Left renal pelvis (tissue), 4 donors: ENCODE measurements at regions not wholly inside any gene's neighbourhood (a gene's known extent, or its start where the extent isn't known, plus 50 kb on each side); places are given as distances from the start of the nearest gene placed in this dataset.
"Not testable (repeated sequence)": the region's sequence is repeated elsewhere in the genome, so short reads cannot be mapped to it uniquely, and the experiment has no call there.

Experiments used
- DNase-seq, 4 donors: peaks; one replicate each; pipeline ENCODE4 v3.0.0-alpha.2; 2013; ENCODE audit warnings: low read depth in 4 of 4, low spot score in 3 of 4

GRCh38 chr6:157727629-157728182, 95.3 kb upstream of the SNX9 start:
- DNase-seq: no peak

GRCh38 chr6:157728183-157728881, 94.7 kb upstream of the SNX9 start:
- DNase-seq: no peak

DNA sequence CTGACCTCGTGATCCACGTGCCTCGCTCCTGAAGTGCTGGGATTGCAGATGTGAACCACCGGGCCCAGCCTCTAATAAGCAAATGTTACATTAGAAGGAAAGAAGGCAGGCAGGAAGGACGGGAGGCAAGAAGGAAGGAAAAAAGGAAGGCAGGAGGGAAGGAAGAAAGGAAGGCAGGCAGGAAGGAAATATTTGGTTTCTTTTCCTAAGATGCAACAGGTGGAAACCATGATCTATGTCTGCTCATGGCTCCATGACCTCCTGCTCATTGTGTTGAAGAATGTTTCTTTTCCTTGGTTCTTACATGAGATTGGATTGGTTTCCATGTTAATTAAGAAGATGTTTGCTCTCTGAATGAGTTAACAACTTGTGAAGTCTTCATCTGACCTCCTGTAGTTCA, 91.8 kb upstream of the SNX9 start:
- DNase-seq: no peak

DNA sequence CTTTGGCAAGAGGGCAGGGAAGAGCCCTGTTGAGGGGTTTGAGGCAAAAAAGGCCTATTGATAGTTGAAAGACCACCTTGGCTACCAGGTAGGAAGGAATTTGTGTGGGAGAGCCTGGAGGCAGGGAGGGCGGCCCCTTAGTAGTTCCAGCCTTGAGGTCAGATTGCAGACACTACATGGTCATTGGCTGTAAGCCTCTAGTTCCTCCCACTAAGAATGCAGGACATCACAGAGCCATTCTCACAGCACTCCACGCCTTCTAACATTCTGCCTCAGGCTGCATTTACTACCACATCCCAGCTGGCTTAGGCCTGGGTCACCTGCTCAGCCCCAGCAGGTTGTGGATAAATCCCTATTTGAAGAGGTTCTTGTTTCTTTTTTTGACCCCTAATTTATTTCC, 91.0 kb upstream of the SNX9 start:
- no peak for DNase-seq

DNA sequence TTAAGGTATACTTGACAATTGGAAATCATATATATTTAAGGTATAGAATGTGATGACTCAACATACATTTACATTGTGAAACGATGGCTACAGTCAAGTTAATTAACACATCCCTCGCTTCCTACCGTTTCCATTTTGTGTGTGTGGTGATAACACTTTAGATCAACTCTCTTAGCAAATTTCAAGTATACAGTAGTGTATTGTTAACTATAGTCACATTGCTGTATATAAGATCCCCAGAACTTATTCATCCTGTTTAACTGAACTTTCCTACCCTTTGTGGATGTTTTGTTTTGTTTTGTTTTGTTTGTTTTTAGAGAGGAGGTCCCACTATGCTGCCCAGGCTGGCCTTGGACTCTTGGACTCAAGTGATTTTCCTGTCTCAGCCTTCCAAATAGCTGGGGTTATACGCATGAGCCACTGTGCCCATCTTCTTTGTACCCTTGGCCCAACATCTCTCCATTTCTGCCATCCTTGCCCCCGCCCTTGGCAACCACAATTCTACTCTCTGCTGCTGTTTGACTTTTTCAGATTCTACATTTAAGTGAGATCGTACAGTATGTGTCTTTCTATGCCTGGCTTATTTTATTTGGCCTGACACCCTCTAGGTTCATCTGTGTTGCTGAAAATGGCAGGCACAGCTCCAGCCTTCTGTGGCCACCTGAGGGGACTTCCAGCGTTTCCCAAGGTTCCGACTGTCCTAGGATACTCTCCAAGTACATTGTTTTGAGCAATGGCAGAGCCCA, 90.5 kb upstream of the SNX9 start:
- no peak for DNase-seq

GRCh38 chr6:157736555-157736954, 86.5 kb upstream of the SNX9 start:
- DNase-seq: not testable (repeated sequence)

DNA sequence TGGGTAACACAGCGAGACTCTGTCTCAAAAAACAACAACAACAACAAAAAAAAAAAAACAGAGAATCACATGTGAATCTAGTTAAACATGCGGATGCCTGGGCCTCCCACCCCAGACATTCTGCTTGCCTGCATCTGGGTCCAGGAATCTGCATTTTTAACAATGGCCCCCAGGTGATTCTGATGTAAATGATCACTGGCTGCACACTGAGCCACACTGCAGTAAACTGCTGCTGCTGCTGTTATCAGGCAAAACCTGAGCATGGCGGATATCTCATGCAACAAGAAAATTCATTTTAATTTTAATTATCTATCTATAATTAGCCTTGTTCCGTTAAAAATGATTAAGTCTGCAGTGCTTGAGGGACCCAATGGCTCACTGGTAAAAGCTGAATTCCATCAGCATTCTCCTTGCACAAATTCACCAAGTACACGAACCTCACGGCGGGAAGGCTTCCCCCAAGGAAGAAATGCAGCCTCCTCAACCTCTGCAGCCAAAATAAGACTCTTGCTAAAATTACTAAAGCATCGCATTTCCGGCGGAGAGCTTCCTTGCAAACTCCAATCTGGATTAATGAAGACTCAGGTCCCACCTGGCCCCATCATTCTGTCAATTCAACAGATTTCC, 81.6 kb upstream of the SNX9 start:
- DNase-seq: no peak

- DNase-seq: no peak
These were observed 81.0 kb upstream of the SNX9 start for GRCh38 chr6:157741948-157742556.

DNA sequence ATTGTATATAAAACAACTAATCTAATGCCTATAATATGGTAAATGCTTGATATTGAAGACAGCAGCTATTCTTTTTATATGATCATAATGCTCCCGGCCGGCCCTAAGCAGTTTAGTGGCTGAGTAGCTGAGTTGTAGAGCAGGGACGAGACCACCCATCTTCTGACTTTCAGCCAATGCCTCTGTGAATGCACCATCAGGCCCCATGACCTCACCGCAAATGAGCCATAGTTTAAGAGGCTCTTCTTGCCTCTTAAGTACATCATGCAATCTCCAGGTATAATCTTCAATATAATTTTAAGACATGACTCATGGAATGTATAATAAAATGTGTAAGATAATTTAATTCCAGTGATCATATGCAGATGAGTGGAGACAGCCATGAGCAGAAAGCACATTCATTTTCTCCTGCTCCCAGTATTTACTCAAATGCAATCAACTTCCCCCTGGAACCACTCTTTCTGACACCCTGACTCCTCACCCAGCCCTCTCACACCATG, 78.9 kb upstream of the SNX9 start:
- no peak for DNase-seq

DNA sequence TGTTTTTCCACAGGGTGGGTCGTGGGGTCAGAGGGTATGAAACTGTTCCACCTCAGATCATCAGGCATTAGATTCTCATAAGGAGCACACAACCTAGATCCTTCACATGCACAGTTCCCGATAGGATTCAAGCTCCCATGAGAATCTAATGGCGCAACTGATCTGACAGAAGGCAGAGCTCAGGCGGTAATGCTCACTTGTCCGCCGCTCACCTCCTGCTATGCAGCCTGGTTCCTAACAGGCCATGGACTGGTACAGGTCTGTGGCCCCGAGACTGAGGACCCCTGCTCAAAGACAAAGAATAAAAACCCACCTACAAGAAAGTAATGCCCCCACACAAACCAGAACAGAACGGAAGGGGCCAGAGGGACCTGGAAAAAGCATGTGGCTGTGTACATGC, 76.1 kb upstream of the SNX9 start:
- no peak for DNase-seq

DNA sequence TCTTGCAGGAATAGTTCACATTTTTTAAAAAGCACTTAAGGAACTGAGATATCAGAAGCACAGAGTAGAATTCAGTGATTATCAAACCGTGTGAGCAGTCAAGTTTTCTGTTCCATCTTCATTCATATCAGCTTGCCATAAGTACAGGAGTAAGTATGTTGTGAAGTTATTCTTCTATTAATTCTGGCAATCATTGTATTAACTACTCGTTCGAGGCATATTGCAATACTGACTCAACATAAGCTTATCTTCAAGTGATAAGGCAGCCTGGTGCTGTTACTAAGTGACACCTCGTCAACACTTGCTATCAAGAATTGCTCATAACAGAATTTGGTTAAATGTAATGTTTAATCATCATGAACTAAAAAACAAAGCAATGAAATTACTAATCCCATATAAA, 75.7 kb upstream of the SNX9 start:
- DNase-seq: no peak

GRCh38 chr6:157748839-157749571, 74.0 kb upstream of the SNX9 start:
- no peak for DNase-seq

DNA sequence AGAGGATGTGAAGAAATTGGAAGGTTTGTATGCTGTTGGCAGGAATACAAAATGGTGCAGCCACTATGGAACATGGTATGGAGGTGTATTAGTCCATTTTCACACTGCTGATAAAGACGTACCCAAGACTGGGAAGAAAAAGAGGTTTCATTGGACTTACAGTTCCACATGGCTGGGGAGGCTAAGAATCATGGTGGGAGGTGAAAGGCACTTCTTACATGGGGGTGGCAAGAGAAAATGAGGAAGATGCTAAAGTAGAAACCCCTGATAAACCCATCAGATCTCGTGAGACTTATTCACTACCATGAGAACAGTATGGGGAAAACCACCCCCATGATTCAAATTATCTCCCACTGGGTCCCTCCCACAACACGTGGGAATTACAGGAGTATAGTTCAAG, 72.1 kb upstream of the SNX9 start:
- DNase-seq: not testable (repeated sequence)

- DNase-seq: no peak
These were observed 71.4 kb upstream of the SNX9 start for GRCh38 chr6:157751547-157752200.

DNA sequence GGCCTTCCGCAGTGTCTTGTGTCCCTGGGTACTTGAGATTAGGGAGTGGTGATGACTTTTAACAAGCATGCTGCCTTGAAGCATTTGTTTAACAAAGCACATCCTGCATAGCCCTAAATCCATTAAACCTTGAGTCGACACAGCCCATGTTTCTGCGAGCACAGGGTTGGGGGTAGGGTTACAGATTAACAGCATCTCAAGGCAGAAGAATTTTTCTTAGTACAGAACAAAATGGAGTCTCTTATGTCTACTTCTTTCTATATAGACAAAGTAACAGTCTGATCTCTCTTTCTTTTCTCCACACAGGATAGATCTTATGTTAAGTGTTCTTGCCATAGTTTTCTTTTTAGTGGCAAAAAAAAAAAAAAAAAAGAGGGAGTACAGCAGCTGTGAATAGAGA, 70.2 kb upstream of the SNX9 start:
- not testable (repeated sequence) for DNase-seq

DNA sequence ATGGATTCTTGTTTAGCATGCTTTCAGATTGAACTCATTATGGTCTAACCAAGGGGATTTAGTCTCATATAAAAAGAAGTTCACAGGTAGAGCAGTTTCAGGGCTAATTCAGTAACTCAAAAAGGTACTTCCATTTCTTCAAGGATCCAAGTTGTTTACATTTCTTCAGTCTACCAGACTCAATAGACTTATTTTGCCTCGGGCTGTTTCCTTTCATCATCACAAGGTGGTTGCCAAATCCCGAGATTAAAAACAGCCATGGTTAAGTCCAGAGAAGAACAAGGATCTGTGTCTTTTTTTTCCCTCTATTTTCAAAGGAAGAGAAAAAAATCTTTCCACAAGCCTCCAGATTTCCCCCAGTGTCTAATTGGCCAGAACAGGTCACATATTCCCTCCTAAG, 69.8 kb upstream of the SNX9 start:
- no peak for DNase-seq

DNA sequence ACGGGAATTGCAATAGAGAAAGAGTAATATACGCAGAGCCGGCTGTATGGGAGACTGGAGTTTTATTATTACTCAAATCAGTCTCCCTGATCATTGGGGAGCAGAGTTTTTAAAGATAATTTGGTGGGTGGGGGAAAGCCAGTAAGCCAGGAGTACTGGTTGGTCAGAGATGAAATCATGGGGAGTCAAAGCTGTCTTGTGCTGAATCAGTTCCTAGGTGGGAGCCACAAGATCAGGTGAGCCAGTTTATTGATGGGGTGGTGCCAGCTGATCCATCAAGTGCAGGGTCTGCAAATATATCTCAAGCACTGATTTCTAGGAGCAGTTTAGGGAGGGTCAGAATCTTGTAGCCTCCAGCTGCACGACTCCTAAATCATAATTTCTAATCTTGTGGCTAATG, 69.2 kb upstream of the SNX9 start:
- not testable (repeated sequence) for DNase-seq

GRCh38 chr6:157754351-157754750, 68.7 kb upstream of the SNX9 start:
- DNase-seq: no peak

DNA sequence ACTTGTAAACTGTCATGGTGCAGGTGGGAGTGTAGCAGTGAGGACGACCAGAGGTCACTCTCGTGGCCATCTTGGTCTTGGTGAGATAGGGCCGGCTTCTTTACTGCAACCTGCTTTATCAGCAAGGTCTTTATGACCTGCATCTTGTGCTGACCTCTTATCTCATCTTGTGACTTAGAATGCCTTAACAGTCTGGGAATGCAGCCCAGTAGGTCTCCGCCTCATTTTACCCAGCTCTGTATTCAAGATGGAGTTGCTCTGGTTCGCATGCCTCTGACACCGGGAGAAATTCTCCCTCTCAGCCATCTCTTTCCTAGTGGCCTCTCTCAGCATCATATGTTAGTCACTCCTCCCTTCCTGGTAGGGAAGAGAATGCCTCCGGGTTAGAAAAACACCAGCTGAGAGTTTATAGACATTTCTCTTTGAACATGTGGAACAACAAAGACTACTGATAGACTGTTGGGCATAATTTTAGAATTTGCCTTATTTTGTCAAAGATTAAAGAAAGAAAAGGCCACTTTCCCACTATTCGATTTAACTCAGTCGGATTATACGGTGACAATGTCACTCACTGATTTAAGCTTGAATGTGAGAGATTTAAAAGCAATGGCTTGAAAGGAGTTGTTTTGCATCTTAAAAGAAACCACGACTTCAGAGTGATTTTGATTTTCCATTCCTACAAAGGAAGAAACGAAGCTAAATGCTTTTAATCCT, 67.9 kb upstream of the SNX9 start:
- no peak for DNase-seq
